ENCODE measurements at regions not wholly inside any gene's neighbourhood (a gene's known extent, or its start where the extent isn't known, plus 50 kb on each side); places are given as distances from the start of the nearest gene placed in this dataset.

DNA sequence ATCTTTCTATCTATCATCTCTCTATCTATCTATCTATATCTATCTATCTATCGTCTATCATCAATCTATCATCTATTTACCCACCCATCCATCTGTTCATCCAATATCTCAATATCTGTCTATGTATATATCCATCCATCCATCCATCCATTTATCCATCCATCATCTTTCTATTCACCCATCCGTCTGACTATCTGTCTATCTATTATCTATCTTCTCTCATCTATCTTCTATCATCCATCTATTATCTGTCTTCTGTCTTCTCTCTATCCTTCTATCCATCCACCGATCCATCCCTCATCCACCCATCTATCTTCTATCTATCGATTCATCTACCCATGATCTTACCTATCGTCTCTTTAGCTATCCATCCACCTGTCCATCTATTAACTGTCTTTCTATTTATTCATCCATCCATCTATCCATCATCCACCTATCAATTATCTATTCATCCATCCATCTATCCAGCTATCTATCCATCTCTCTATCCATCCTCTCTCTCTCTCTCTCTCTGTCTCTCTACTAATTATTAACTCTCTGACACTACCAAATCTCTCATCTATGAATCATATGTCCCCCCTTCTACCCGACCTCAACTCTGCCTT lies 89.1 kb downstream of the DHCR7 start:
- TF ChIP-seq, protein P1, sequence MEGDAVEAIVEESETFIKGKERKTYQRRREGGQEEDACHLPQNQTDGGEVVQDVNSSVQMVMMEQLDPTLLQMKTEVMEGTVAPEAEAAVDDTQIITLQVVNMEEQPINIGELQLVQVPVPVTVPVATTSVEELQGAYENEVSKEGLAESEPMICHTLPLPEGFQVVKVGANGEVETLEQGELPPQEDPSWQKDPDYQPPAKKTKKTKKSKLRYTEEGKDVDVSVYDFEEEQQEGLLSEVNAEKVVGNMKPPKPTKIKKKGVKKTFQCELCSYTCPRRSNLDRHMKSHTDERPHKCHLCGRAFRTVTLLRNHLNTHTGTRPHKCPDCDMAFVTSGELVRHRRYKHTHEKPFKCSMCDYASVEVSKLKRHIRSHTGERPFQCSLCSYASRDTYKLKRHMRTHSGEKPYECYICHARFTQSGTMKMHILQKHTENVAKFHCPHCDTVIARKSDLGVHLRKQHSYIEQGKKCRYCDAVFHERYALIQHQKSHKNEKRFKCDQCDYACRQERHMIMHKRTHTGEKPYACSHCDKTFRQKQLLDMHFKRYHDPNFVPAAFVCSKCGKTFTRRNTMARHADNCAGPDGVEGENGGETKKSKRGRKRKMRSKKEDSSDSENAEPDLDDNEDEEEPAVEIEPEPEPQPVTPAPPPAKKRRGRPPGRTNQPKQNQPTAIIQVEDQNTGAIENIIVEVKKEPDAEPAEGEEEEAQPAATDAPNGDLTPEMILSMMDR (IDR thresholded peaks at IDR 0.05), result no peak
- no peak for TF ChIP-seq POLR2A (IDR thresholded peaks at IDR 0.05)
